GM21529 (cell line): ENCODE measurements at regions not wholly inside any gene's neighbourhood (a gene's known extent, or its start where the extent isn't known, plus 50 kb on each side); places are given as distances from the start of the nearest gene placed in this dataset.

Experiments
- ATAC-seq: cut with Tn5 transposase; IDR thresholded peaks from one replicate; pipeline ENCODE4 v1.9.1; 2021; ENCODE audit not compliant: unreplicated experiment

DNA sequence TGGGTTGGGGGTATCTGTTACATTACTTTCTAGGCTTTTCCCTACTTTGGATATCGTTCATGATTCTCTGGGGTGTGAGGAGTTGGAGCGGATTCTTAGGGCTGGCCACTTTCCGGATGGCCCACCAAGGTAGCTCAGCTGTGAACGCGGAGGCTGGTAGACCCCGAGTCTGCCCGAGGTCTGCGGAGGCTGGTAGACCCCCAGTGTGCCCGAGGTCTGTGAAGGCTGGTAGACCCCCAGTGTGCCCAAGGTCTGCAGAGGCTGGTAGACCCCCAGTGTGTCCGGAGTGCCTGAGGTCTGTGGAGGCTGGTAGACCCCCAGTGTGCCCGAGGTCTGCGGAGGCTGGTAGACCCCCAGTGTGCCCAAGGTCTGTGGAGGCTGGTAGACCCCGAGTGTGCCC lies 99.2 kb upstream of the ZNF469 start:
- no peak for ATAC-seq

DNA sequence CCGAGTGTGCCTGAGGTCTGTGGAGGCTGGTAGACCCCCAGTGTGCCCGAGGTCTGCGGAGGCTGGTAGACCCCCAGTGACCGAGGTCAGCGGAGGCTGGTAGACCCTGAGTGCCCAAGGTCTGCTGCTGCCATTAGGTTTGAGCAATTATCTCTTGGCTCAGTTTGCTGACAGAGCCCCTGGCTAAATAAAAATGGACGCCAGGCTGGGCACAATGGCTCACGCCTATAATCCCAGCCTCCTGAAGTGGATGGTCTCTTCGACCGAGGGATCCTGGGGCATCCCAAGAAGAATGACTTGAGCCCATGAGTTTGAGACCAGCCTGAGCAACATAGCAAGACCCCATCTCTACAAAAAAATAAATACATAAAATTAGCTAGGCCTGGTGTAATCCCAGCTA lies 98.7 kb upstream of the ZNF469 start:
- no peak for ATAC-seq

DNA sequence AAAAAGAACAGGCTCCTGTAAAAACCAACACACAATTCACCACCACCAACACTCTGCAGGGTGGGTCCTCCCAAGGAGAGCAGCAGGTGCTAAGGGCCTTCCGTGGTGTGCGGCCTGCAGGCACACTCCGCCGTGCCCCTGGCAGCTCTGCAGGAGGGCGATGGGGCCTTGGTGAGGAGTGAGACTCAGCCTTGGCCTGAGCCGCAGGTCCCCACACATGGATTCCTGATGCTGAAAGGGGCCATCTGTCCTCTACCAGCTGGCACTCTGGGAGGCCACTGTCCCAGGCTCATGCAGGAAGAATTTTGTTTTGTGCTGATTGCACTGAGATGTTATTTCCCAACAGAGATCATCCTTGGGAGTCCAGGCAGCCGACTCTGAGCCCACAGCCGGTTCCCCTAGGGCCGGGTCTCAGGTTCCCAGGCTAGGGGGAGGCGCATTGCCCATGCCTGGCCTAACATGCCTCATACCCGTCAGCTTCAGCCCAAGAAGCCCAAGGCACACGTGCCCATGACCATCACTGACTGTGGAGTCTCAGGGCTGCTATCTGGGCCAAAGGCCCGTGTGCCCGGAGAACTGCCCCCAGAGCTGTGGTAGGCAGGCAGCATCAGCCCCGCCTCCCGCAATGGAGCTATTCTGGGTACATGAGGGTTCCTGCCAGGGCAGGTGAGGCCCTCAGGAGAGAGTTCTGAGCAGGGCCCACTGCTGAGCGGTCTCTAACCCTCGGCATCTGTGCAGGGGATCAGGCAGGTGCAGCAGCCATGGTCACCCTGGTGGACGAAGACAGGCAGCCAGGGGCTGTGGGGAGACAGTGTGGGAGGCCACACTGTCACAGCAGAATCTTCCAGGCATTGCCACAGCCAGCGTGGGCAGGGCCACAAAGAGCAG lies 97.9 kb upstream of the ZNF469 start:
- ATAC-seq: no peak

DNA sequence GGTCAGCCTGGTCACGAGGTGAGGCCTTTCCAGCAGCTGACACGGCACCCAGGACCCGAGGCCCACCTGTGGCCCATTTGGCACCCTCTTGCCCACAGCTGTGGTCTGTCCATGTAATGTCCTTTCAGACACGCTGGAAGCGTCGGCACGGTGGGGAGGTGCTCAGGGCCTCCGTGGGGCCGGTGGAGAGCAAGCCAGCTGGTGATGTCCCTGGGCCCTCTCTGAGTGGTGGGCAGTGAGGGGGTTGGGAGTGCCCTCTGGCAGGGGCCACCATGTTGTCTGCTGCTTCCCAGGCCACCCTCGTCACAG lies 97.3 kb upstream of the ZNF469 start:
- no peak for ATAC-seq

DNA sequence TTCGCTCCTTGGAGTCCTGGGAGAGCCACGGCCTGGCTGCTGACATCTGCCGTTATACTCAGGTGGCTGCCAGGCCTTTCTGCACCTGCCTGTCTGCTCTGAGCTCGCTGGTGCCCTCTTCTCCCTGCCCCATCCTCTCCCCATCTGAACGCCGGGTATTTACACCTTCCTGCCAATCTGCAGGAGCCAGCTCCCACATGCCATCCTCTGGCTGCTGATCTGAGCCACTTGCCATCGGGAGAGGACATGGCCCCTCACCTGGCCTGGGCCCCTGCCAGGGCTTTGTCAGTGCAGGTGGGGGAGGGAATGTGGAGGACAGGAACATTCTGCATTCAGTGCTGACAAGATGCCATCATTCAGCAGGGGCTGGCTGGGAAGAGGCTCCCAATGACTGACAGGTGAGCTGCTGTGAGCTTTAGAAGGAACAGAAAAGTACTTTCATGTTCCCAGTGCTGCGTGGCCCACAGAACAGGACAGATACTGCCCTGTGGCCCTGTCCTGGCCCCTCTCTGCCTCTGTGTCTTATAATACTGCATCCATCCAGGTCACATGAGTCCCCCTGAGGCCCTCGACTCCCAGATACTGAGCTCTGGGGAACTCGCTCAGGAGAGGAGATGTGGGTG lies 96.3 kb upstream of the ZNF469 start:
- ATAC-seq: no peak

DNA sequence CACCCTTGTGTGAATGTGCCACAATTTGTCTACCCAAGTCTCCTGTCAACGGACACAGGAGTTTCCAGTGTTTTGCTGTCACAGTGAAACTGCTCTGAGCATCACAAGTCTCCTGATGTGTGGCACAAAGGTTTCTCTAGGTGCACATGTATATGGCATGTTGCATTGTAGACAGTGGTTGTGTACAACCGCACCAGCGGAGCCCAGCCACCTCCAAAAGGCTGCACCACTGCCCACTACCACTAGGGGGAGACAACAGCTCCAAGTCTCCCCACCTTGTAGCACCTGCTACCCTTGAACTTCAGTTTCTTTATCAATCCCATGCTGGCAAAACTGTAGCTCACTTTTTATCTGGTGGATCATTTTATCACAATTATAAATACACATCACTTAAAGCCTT lies 95.5 kb upstream of the ZNF469 start:
- no peak for ATAC-seq

DNA sequence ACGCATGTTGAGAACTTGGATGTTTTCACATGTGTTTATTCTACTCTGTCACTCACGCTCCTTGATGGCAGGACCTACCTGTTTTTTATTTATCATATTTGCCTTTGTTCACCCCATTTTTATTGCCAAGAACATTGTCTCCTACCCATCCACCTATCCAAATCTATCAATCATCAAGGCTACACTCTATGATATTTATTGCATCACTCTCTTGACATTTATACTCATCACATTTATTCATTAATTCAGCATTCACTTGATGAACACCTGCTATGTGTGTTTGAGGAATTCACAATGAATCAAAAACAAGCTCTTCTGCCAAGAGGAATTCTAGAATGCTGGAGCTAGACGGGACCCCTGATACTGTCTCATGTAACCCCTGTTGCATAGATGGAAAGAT lies 94.5 kb upstream of the ZNF469 start:
- no peak for ATAC-seq

DNA sequence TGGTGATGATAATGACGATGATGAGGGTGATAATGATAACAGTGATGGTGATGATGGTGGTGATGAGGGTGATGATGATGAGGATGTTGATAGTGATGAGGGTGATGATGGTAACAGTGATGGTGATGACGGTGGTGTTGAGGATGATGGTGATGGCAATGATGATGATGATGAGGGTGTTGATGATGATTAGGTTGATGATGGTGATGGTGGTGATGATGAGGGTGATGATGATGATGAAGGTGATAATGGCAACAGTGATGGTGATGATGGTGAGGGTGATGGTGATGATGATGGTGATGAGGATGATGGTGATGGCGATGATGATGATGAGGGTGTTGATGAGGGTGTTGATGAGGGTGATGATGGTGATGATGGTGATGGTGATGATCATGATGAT lies 93.8 kb upstream of the ZNF469 start:
- ATAC-seq: no peak

DNA sequence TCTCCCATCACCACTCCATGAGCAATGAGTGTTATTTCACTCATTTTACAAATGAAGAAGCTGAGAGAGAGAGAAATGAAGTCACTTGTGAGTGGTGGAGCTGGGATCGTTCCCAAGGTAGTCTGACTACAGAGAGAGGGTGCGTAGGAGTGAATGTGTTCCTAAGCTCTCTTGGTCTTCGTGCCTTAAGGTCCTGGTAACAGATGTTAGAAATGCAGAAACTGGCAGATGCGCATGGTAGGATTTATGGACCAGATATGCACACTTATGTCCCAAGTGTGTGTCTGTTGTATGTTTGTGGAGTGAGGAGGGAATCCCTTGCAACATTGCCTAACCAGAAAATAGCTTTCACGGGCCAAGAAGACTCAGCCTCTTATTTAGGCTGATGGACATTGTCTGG lies 93.2 kb upstream of the ZNF469 start:
- ATAC-seq: no peak

DNA sequence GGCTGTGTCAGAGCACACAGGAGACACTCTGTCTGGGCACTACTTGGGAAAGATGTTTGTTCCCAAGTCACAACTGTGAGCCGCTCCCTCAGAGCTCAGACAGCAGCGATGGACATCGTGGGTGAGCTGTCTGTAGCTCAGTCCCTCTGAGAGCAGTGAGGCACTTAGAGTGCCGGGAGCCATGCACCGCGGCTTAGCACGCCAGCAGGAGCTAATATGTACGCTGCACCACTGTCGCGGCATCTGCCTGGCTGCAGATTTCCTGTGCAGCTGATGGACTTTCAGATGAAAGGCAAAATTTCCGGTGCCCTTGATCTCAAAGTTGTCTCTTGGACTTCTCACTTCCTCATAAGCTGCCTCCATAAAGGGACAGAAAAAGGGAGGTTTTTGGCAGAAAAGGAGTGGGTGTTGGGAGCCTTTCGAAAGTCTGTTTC lies 92.8 kb upstream of the ZNF469 start:
- no peak for ATAC-seq

DNA sequence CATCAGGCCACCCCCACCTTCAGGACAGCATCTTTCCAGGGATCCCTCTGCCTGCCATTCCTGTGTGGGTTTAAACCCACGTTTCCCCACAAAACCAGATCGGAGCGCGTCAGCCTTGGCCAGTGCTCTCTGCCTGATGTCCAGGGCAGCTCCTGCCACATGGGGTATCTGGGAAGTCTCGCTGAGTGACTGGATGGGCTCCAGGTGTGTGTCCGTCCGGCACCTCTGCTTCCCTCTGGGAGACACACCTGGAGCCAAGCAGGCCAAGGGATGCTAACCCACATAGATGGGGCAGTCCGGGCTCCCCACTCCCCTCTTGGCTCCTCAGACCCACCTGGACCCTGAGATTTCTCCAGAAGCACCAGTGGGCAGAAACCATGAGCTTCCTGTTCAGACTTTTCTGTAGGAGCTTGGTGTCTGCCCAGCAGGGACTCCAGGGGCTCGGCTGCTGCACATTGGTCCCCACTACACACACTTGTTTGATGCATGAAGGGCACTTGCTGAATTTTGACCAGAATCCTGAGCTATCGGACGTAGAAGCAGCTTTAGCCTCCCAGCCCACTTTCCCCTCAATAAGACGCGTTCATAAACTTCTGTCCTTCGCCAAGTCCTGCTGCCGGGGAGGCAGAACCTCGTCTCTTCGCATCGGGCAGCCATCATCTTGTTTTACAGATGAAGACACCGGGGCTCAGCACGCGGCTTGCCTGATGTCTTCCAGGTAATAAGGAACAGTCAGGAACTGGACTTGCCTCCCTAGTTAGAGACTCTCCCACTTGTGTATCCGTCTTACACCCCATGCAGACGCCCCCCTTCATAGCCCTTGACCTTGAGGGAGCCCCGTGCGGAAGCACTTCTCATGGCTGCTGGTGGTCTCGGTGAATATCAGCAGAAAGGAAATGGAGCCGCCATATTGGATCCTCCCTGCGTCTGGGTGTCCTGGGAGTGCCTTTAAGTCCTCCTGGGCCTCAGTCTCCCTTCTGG lies 91.6 kb upstream of the ZNF469 start:
- ATAC-seq: no peak

DNA sequence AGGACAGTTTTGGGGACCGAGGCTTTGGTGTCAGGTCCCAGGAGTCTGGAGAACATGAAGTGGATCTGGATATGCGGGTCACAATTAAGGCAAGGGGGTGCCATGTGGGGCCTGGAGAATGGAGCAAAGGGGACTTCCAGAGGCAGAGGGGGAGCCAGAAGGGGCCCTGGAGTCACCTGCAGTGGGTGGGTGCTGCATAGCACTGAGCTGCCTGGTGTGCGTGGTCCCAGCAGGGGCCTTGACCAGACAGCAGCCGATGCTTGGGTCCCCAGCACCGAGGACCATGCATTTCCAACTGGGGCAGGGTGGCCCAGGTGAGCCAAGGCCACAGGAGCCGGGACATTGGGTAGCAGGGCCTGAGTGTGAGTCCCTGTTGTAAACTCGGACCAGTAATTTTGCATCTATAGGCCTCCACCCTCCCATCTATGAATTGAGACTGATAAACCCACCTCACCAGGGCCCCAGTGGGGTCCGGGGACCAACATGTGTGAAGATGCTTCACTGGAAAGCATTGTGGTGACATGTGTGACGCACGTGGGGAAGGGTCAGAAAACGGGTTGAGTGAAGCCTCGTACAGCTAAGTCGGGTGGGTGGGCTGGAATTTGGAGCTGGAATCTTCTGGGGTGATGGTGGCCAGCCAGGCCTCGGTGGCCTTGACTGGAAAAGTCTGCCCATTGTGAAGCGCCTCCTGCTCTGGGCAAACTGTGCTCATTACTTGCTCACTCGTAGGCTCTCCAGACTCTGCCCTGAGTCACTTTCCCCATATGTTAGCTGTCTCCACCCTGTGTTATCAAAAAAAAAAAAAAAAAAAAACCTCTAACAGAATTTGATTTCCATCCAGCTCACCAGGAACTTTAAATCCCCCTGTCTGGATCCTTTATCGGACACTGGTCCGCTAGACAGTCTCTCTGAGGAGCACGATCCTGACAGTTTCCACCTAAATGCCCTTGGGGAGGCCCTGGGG lies 90.5 kb upstream of the ZNF469 start:
- ATAC-seq: no peak

DNA sequence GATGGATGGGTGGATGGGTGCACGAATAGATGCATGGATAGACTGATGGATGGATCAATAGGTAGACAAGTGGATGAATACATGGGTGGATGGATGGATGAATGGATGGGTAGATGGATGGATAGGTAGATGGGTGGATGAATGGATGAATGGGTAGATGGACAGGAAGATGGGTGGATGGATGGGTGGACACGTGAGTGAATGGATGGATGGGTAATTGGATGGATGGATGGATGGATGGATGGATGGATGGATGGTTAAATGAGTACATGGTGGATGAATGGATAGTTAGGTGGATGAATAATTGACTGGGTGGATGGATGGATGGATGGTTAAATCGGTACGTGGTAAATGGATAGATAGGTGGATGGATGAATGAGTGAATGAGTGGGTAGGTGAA lies 89.7 kb upstream of the ZNF469 start:
- ATAC-seq: no peak

DNA sequence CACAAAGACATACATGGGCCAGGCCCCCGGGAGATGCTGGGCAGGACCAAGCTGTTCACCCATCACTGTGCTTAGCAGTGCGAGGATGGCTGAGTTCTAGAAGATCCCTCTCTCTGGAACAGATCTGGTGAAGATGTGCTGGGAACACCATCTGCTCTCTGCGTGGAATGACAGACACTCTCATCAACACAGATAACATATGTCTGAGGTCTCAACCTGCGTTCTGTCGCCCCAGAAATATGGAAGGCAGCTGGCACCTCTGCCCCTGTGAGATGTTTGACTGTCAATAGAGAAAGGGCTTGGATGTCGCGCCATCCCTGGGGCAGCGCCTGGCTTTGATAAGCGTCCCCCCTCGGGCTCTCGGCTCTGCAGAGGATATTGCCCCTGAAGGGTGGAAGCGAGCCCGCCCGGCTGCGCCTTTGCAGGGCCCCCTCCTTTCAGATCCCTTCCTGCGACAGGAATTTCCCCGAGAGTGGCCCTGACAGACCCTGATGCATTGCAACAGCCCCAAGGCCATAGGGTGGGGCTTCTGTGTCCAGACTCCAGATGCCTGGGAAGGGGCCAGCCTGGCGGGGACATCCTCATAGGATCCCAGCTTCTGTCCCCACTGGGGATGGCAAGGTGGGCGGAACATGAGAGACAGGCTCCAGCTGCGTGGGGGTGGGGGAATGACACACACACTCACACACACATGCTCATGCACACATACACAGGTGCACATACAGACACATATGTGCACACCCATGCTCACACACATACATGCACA lies 86.9 kb upstream of the ZNF469 start:
- no peak for ATAC-seq

DNA sequence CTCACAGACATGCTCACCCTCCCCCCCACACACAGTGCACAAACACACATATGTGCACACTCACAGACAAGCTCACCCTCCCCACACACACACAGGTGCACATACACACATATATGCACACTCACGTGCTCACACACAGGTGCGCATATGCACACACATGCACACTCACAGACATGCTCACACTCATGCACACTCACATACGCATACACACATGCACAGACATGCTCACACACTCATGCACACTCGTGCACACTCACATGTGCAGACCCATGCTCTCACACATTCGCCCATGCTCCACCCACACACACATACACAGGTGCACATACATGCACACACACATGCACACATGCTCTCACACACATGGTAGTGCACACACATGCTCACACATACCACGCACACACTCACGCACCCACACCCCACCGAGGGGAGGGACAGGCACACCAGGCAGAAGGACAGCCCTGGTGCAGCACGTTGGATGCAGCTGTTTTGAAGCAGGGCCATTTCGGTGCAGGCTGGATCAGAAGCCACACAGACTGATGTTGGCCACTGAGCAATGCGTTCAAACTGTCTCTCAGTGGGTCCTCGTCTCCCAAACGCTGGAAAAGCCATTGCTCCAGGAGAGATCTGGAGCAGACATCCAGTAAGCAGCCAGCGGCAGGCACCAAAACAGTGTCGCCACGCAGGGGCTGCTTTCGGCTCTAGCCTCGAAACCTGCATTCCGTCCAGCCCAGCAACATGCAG lies 86.2 kb upstream of the ZNF469 start:
- ATAC-seq: no peak

DNA sequence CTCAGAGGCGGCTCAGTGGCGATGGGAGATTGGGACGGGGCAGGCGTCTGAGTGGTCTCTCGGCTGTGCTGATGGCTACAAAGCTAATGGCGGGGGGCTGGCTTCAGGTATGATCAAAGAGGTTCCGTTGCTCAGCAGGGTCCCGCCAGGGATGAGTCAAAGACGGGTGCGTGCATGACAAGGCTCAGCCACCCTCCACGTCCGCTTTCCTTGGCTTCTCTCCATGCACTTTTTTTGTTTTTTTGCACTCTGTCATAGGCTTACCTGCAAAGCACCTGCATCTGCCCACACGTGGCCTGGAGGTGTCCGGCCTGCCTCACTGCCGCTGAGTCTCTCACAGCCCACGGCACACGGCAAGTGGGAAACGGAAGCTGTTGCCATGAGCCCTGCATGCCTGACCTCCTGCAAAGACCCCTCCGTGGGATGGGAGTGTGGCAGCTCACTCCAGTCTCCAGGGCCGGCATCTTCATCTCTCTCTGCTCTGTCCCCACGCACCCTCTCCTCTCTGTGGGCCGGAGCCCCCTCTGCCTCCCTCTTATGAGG lies 85.5 kb upstream of the ZNF469 start:
- ATAC-seq: no peak

DNA sequence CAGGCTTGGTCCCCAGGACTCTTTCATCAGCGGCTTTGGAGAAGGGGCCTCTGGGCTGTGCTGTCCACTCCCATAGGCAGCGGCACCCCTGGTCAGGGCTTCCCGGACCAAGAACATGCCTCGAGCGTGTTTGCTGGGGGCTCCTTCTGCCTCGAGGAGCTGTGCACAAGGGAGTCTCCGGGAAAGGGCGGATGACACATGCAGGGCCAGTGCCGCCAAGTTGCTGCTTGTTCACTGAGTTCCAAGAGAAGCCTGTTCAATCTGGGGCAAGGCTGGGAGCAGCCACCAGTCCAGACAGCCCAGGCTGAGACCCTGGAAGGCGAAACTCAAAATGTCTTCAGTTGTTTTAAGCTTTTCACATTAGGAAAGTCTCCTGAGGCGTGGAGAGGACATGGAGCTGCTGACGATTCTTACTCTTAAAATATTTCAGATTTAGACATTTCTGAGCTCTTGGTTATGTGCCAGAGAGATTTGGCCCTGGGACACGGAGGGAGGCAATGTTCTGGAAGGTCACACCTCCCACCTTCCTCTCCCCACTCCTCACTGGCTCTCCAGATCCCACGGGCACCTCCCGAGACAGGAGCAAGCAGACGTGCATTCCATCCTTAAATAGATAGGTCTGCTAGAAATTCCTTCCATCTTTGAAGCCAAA lies 84.5 kb upstream of the ZNF469 start:
- ATAC-seq: no peak
